Glutamatergic neuron (in vitro differentiated cells): ENCODE measurements at regions not wholly inside any gene's neighbourhood (a gene's known extent, or its start where the extent isn't known, plus 50 kb on each side); places are given as distances from the start of the nearest gene placed in this dataset.

Experiments used
- DNase-seq: peaks from one replicate; pipeline ENCODE4 v3.0.0; 2022
- H3K27ac Mint-ChIP-seq: one replicate; pipeline ENCODE4 v1.8.0; 2020; ENCODE audit warnings: mild to moderate bottlenecking, mixed read lengths, inconsistent platforms; ENCODE audit not compliant: unreplicated experiment
- H3K27me3 Mint-ChIP-seq: one replicate; pipeline ENCODE4 v1.8.0; 2020; ENCODE audit warnings: mild to moderate bottlenecking, moderate library complexity, mixed read lengths, inconsistent platforms; ENCODE audit not compliant: unreplicated experiment
- H3K36me3 Mint-ChIP-seq: one replicate; pipeline ENCODE4 v1.8.0; 2020; ENCODE audit warnings: mild to moderate bottlenecking, mixed read lengths, inconsistent platforms; ENCODE audit not compliant: unreplicated experiment
- H3K4me1 Mint-ChIP-seq: one replicate; pipeline ENCODE4 v1.8.0; 2020; ENCODE audit warnings: mild to moderate bottlenecking, low read depth, mixed read lengths, inconsistent platforms; ENCODE audit not compliant: unreplicated experiment
- H3K4me3 Mint-ChIP-seq: one replicate; pipeline ENCODE4 v1.8.0; 2020; ENCODE audit warnings: mild to moderate bottlenecking, mixed read lengths, inconsistent platforms; ENCODE audit not compliant: unreplicated experiment
- H3K9me3 Mint-ChIP-seq: one replicate; pipeline ENCODE4 v1.8.0; 2020; ENCODE audit warnings: mild to moderate bottlenecking, moderate library complexity, mixed read lengths, inconsistent platforms; ENCODE audit not compliant: unreplicated experiment
- CTCF ChIP-seq: fragments of 200-600 bp; sonication (generic); IDR thresholded peaks from one replicate; pipeline ENCODE4 v1.5.0; 2021; ENCODE audit not compliant: partially characterized antibody, unreplicated experiment

GRCh38 chr6:74115674-74116073 lies 419.7 kb downstream of the CD109 start:
- DNase-seq: no peak
- Mint-ChIP-seq H3K9me3 (no peaks in the 10 kb centered on the region), H3K4me1 (peaks cover 2% of the 10 kb centered on the region), H3K27me3 (no peaks in the 10 kb centered on the region), H3K36me3 (no peaks in the 10 kb centered on the region), H3K4me3 (no peak overlapping the region), H3K27ac (no peak overlapping the region)
- TF ChIP-seq CTCF: no peak

- DNase-seq: no peak
- Mint-ChIP-seq H3K27ac (no peak overlapping the region), H3K36me3 (no peaks in the 10 kb centered on the region), H3K27me3 (no peaks in the 10 kb centered on the region), H3K9me3 (no peaks in the 10 kb centered on the region), H3K4me3 (no peak overlapping the region), H3K4me1 (peaks cover 2% of the 10 kb centered on the region)
- TF ChIP-seq CTCF: no peak
These were observed 418.4 kb downstream of the CD109 start for GRCh38 chr6:74114428-74114827.

GRCh38 chr6:74113901-74114300 lies 417.9 kb downstream of the CD109 start:
- H3K27ac Mint-ChIP-seq: no peak overlapping the region
- no peaks in the 10 kb centered on the region for H3K27me3 Mint-ChIP-seq
- peaks cover 2% of the 10 kb centered on the region for H3K4me1 Mint-ChIP-seq
- no peaks in the 10 kb centered on the region for H3K9me3 Mint-ChIP-seq
- no peak for TF ChIP-seq CTCF
- no peak overlapping the region for H3K4me3 Mint-ChIP-seq
- no peaks in the 10 kb centered on the region for H3K36me3 Mint-ChIP-seq
- DNase-seq: no peak

GRCh38 chr6:74103417-74103816 lies 407.4 kb downstream of the CD109 start:
- Mint-ChIP-seq H3K9me3 (no peaks in the 10 kb centered on the region), H3K4me3 (no peak overlapping the region), H3K27ac (no peak overlapping the region), H3K27me3 (no peaks in the 10 kb centered on the region), H3K36me3 (no peaks in the 10 kb centered on the region), H3K4me1 (no peaks in the 10 kb centered on the region)
- DNase-seq: no peak
- no peak for TF ChIP-seq CTCF

GRCh38 chr6:74100719-74101287 lies 404.8 kb downstream of the CD109 start:
- no peaks in the 10 kb centered on the region for H3K4me1 Mint-ChIP-seq
- H3K4me3 Mint-ChIP-seq: no peak overlapping the region
- H3K36me3 Mint-ChIP-seq: no peaks in the 10 kb centered on the region
- TF ChIP-seq CTCF: no peak
- H3K27ac Mint-ChIP-seq: no peak overlapping the region
- H3K9me3 Mint-ChIP-seq: no peaks in the 10 kb centered on the region
- DNase-seq: no peak
- no peaks in the 10 kb centered on the region for H3K27me3 Mint-ChIP-seq
